ENCODE measurements at regions not wholly inside any gene's neighbourhood (a gene's known extent, or its start where the extent isn't known, plus 50 kb on each side); places are given as distances from the start of the nearest gene placed in this dataset.
"Not testable (repeated sequence)": the region's sequence is repeated elsewhere in the genome, so short reads cannot be mapped to it uniquely, and the experiment has no call there.

- DNase-seq (ENCODE audit: low read depth in 2 of 2) = no peak
These were observed 71.3 kb upstream of the SLC25A36 start for GRCh38 chr3:140870351-140870750.

- DNase-seq (ENCODE audit: low read depth in 2 of 2) = no peak
These were observed 70.6 kb upstream of the SLC25A36 start for GRCh38 chr3:140871022-140871421.

GRCh38 chr3:140872165-140872564 lies 69.5 kb upstream of the SLC25A36 start:
- DNase-seq (ENCODE audit: low read depth in 2 of 2) = not testable (repeated sequence)

GRCh38 chr3:140883428-140884040 lies 58.1 kb upstream of the SLC25A36 start:
- DNase-seq (ENCODE audit: low read depth in 2 of 2) = no peak

- DNase-seq (ENCODE audit: low read depth in 2 of 2) = not testable (repeated sequence)
These were observed 55.9 kb upstream of the SLC25A36 start for GRCh38 chr3:140885697-140886096.

Data from stimulated activated CD4-positive, alpha-beta T cell treated with anti-CD3 and anti-CD28 coated beads, Interleukin-12 subunit alpha, Interleukin-12 subunit beta, amount 100 ng/mL, for 24 hours (primary cell).